ENCODE measurements at regions not wholly inside any gene's neighbourhood (a gene's known extent, or its start where the extent isn't known, plus 50 kb on each side); places are given as distances from the start of the nearest gene placed in this dataset.
"Not testable (repeated sequence)": the region's sequence is repeated elsewhere in the genome, so short reads cannot be mapped to it uniquely, and the experiment has no call there.

GRCh38 chr4:116328261-116328860 is 757.0 kb downstream of the TRAM1L1 start:
- DNase-seq = no peak

- no peak for DNase-seq
Observed at GRCh38 chr4:116323606-116324005, 761.8 kb downstream of the TRAM1L1 start.

DNA sequence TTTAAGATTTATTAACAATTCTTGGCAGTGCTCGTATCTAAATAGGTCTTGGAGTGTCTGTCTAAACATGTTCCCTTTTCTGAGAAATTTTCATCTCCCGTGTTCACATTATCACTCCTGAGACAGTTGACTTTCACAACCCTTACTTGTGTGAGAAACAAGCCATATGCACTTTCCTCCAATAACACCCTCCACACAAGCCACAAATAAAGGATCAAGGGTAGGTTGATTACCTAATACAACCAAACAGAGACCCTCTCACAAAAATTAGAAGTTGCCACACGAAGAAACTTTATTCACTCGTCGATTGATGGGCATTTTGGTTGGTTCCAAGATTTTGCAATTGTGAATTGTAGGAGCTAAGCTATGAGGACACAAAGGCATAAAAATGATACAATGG is 763.9 kb downstream of the TRAM1L1 start:
- no peak for DNase-seq

DNA sequence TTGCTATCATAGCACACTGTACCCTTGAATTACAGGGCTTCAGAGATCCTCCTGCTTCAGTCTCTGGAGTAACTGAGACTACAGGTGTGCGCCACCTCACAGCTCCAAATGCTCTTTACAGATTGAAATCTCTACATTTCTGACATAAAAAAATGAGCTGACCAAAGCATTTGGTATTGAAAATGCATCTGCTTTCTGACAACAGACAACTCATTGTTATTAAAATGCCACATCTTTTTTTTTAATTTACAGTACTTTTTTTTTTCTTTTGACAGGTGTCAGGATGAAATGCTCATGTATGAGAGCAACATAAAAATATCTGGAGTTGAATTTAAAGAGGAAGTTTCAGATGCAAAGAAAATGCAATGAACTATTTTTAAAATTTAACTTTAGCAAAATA is 764.5 kb downstream of the TRAM1L1 start:
- DNase-seq = no peak

DNA sequence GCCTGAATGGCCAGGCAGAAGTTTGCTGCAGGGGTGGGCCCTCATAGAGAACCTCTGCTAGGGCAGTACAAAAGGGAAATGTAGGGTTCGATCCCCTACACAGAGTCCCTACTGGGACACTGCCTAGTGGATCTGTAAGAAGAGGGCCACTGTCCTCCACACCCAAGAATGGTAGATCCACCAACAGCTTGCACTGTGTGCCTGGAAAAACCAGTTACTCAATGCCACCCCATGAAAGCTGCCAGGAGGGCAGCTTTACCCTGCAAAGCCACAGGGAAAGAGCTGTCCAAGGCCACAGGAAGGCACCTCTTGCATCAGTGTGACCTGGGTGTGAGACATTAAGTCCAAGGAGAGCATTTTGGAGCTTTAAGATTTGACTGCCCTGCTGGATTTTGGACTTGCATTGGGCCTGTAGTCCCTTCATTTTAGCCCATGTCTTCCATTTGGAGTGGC is 781.6 kb downstream of the TRAM1L1 start:
- DNase-seq = no peak

DNA sequence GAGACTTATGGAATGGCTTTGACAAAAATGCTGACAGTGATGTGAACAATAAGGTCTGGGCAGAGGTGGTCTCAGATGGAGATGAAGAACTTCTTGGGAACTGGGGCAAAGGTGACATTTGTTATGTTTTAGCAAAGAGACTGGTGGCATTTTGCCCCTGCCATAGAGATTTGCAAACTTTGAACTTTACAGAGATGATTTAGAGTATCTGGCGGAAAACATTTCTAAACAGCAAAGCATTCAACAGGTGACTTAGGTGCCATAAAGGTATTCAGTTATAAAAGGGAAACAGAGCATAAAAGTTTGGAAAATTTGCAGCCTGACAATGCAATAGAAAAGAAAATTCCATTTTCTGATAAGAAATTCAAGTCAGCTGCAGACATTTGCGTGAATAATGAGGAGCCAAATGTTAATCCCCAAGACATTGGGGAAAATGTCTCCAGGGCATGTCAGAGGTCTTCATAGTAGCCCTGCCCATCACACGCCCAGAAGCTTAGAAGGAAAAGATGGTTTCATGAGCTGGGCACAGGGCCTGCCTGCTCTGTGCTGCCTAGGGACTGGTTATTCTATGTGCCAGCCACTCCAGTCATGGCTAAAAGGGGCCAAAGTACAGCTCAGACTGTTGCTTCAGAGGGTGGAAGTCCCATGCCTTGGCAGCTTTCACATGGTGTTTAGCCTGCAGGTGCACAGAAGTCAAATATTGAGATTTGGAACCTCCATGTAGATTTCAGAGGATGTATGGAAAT is 782.2 kb downstream of the TRAM1L1 start:
- DNase-seq = no peak

DNA sequence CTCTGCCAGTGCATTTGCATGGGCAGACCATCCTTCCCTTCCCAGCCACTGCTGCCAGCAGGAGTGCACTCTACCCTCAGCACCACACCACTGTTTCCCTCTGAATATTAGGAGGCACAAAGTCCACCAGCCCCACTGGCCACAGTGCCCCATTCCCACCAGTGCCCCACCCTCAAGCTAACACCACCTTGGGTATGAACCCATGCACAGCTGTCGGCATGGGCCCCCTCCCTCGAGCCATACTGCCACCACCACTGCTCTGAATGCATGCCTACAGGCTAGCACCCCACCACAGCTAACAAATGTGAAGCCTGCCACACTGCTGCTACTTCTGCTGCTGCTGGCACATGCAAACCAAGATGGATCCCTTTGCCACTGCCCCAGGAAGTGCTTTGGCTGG is 810.4 kb downstream of the TRAM1L1 start:
- no peak for DNase-seq

GRCh38 chr4:116272336-116272735 is 813.0 kb downstream of the TRAM1L1 start:
- peak in 1 of 3 donors; percentile 2 for DNase-seq

GRCh38 chr4:116260931-116261330 is 824.4 kb downstream of the TRAM1L1 start:
- not testable (repeated sequence) for DNase-seq

- DNase-seq = no peak
Observed at GRCh38 chr4:116244771-116245170, 840.6 kb downstream of the TRAM1L1 start.

- DNase-seq = peak; percentile 8 to 71 (median 34)
Observed at GRCh38 chr4:116243431-116243830, 841.9 kb downstream of the TRAM1L1 start.

DNA sequence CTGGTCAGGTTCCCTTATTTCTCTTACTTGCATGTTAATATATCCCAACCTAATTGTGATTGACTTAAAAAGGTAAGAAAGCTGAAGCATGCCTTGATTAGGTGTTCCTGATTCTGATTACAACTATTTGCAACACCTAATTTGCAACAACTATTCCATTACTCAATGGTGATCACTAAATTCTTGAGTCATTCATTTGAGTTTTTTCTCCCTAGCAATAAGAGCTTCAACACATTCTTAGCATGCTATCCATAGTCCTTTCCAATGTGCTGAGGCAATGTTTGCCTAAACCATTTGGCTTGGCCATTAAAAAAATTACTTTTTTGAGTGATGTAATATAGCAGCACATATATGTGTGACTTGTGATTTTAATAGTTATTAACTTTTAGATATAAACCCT is 851.4 kb downstream of the TRAM1L1 start:
- DNase-seq = no peak

GRCh38 chr4:116231999-116232398 is 853.4 kb downstream of the TRAM1L1 start:
- not testable (repeated sequence) for DNase-seq

DNA sequence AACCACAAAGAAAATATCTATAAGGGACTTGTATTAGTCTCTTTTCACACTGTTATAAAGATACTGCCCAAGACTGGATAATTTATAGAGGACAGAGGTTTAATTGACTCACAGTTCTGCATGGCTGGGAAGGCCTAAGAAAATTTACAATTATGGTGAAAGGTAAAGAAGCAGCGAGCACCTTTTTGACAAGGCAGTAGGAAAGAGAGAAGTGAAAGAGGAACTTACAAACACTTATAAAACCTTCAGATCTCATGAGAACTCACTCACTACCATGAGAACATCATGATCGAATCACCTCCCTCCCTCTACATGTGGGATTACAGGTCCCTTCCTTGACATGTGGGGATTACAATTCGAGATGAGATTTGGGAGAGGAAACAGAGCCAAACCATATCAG is 856.0 kb downstream of the TRAM1L1 start:
- no peak for DNase-seq

DNA sequence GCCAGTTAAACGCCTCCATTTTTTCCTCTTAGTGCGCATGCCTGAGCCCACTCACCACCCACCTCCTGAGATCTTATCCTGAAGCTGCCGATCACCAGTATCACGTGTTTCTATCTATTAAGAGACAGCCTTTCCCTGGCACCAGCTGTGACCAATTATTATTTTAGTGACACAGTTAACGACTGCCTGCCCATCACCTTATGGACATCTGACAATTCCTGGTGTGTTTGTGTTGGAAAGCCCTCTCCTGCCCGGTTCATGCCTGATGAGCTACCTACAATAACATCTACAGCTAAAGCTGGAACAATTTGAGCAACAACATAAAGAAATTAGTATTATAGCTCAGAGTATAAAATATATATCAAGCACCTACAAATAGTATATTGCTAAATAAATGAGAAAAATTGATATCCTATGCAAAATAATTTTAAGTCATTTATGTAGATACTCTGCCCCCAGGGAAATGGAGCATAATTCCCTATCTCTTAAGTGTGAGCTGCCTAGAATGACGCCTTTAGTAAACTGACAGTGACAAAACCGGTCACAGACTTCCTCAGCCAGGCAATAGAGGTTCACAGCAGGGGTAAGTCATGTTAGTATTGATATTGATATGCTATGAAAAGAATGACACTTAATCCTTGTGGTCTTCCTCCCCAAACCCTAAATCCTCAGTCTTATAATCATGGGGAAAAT is 862.2 kb downstream of the TRAM1L1 start:
- DNase-seq = no peak

DNA sequence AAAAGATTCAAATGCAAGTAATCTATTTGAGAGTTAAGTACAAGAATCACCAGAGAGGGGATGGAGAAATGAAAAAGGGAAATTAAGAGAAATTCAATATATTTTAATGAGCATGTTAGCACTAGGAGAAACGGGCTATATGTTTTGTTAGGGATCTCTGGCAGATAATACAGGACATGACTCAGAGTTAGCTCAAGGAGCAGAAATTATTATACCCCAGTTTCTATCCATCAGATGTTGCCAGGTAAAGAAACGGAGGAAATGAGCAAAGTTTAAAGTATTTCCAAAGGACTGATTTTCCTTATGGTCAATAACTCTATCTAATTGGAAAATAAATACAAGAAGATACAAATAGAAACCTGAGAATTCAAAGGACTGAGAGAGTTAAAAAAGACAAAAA is 867.6 kb downstream of the TRAM1L1 start:
- no peak for DNase-seq

- DNase-seq = no peak
Observed at GRCh38 chr4:116215622-116216021, 869.8 kb downstream of the TRAM1L1 start.

GRCh38 chr4:116202524-116202923 is 882.9 kb downstream of the TRAM1L1 start:
- DNase-seq = no peak

DNA sequence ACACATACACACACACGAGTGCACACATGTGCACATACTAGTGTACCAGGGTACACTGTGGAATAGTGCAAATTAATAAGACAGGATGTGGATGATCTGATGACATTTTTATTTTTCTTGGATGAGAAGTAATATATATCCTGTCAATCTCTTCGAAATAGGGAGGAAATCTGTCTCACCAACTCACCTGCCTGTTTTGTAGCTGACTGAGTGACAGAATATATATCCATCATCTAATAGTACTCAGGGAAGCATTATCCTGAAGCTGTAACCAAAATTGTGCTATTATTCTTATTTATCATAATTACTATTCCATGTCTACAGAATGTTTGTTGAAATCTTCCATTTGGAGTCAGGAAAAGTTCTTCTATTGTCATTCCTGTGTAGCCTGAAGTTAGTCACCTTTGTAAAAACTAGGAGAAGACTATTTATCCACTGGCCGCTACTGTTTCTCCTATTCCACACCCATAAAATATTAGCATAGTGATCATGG is 888.0 kb downstream of the TRAM1L1 start:
- DNase-seq = no peak

DNA sequence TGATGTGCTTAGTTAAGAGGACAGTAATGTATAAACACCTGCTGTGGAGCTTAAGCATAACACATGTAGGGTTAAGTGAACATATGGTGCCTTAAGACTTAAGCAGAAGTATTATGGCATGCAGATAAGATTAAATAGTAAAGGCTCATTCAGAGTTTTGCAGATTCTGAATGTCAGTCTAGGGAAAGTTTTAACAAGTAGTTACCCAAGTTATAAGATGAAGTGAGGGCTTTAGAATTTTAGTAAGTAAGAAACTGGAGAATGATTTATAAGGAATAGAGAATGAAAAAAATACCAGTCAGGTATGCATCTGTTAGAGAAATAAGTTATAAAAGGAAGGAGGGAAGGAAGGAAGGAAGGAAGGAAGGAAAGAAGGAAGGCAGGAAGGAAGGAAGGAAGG is 902.1 kb downstream of the TRAM1L1 start:
- no peak for DNase-seq

DNA sequence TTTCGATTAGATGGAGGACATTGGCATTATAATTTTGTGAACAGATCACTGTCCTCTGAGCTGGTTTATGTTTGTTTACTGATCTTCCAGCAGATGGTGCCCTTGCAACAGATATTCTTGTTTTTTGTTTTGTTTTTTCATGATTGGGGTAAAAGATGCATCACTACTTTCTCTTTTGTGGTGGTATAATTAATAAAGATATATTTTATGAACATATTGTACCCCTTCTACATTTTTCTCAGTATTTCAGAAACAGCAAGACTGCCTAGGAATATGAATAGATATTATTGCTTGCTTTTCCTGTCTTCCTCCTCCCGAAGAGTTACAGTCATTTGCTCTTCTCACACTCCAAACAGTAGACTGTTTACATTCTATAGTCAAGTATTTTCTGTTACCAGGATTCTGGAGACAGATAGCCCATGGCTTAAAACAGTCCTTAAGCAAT is 905.2 kb downstream of the TRAM1L1 start:
- DNase-seq = peak; percentile 0 to 39 (median 28)

- DNase-seq = not testable (repeated sequence)
Observed at GRCh38 chr4:116151371-116151770, 934.0 kb downstream of the TRAM1L1 start.

DNA sequence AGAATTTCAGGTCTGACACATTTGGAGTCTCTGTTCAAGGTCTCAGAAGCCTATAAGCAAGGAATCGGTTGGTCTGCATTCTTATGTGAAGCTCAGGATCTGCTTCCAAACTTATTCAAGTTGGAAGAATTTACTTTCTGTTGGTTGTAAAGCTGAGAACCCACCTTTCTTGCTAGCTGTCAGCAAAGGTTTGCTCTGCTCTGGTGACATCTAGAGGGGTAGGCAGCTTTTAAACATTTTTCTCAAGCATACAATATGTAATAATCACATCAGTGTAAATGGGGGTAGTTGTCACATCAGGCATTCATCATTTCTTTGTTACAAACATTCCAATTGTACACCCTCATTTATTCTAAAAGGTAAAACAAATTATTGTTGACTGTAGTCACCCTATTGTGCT is 935.2 kb downstream of the TRAM1L1 start:
- DNase-seq = peak in 2 of 3 donors; percentile 2 to 5
